Mesothelial cell of epicardium (in vitro differentiated cells): ENCODE measurements at regions not wholly inside any gene's neighbourhood (a gene's known extent, or its start where the extent isn't known, plus 50 kb on each side); places are given as distances from the start of the nearest gene placed in this dataset.
A peak's percentile ranks its signal among the peaks of the same experiment; 100 is the strongest.

Experiments used
- DNase-seq, 2 experiments: peaks; one replicate each; pipeline ENCODE4 v3.0.0; 2021; ENCODE audit warnings: low spot score in 2 of 2; ENCODE audit not compliant: unreplicated experiment in 2 of 2
- H3K27ac Mint-ChIP-seq: 2 replicates; pipeline ENCODE4 v1.8.0; 2021; ENCODE audit warnings: mixed read lengths
- H3K27me3 Mint-ChIP-seq: 2 replicates; pipeline ENCODE4 v1.8.0; 2021; ENCODE audit warnings: low read depth, mixed read lengths
- H3K36me3 Mint-ChIP-seq: 2 replicates; pipeline ENCODE4 v1.8.0; 2021; ENCODE audit warnings: mixed read lengths
- H3K4me1 Mint-ChIP-seq: 2 replicates; pipeline ENCODE4 v1.8.0; 2021; ENCODE audit warnings: mixed read lengths
- H3K4me3 Mint-ChIP-seq: 2 replicates; pipeline ENCODE4 v1.8.0; 2021; ENCODE audit warnings: mild to moderate bottlenecking, moderate library complexity, mixed read lengths
- H3K9me3 Mint-ChIP-seq: 2 replicates; pipeline ENCODE4 v1.8.0; 2021; ENCODE audit warnings: mixed read lengths
- CTCF ChIP-seq: fragments of 200-600 bp; sonication (generic); IDR thresholded peaks from one replicate; pipeline ENCODE4 v1.5.0; 2021; ENCODE audit warnings: antibody characterized with exemption; ENCODE audit not compliant: unreplicated experiment

GRCh38 chr3:67094167-67094566 is 96.1 kb downstream of the KBTBD8 start:
- Mint-ChIP-seq H3K9me3 (peaks cover 7% of the 10 kb centered on the region), H3K4me1 (peaks cover 38% of the 10 kb centered on the region), H3K36me3 (no peaks in the 10 kb centered on the region), H3K4me3 (no peak overlapping the region), H3K27ac (peak overlapping the region; percentile 84), H3K27me3 (no peaks in the 10 kb centered on the region)
- TF ChIP-seq CTCF = no peak
- DNase-seq = no peak

DNA sequence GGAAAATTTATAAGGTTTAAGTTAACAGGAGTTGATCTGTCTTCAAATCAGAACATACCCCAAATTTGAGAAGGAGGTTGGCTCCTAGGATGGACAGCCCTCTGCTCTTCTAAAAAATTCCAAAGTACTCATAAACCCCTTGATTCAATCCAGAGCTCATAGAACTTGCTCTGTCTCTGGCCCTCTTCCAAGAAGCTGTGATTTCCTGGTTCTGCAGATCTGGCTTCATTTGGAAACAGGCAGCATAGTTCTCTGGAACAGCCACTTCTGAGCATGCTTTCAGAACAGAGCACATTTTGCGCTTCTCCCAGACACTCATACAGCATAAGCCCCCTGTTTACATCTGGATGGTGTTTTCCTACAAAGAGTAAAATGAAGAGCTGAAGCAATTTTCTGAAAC is 96.7 kb downstream of the KBTBD8 start:
- no peak for TF ChIP-seq CTCF
- Mint-ChIP-seq H3K9me3 (peaks cover under 1% of the 10 kb centered on the region), H3K4me3 (no peak overlapping the region), H3K36me3 (no peaks in the 10 kb centered on the region), H3K27ac (peak overlapping the region; percentile 84), H3K4me1 (peaks cover 38% of the 10 kb centered on the region), H3K27me3 (no peaks in the 10 kb centered on the region)
- DNase-seq = no peak

- no peak overlapping the region for H3K4me3 Mint-ChIP-seq
- H3K4me1 Mint-ChIP-seq = no peaks in the 10 kb centered on the region
- no peak for DNase-seq
- H3K27me3 Mint-ChIP-seq = no peaks in the 10 kb centered on the region
- no peak overlapping the region for H3K27ac Mint-ChIP-seq
- H3K9me3 Mint-ChIP-seq = peaks cover 17% of the 10 kb centered on the region
- H3K36me3 Mint-ChIP-seq = no peaks in the 10 kb centered on the region
- no peak for TF ChIP-seq CTCF
These were observed 106.3 kb downstream of the KBTBD8 start for GRCh38 chr3:67104388-67104787.

- Mint-ChIP-seq H3K27me3 (no peaks in the 10 kb centered on the region), H3K36me3 (no peaks in the 10 kb centered on the region), H3K9me3 (peaks cover 17% of the 10 kb centered on the region), H3K4me3 (no peak overlapping the region), H3K27ac (no peak overlapping the region), H3K4me1 (peaks cover 7% of the 10 kb centered on the region)
- TF ChIP-seq CTCF = no peak
- DNase-seq = no peak
These were observed 108.8 kb downstream of the KBTBD8 start for GRCh38 chr3:67106874-67107273.

- Mint-ChIP-seq H3K27me3 (no peaks in the 10 kb centered on the region), H3K27ac (no peak overlapping the region), H3K4me3 (no peak overlapping the region), H3K9me3 (peaks cover 2% of the 10 kb centered on the region), H3K4me1 (peaks cover 7% of the 10 kb centered on the region), H3K36me3 (no peaks in the 10 kb centered on the region)
- no peak for DNase-seq
- peak; percentile 88 for TF ChIP-seq CTCF
These were observed 111.6 kb downstream of the KBTBD8 start for GRCh38 chr3:67109651-67110204.

DNA sequence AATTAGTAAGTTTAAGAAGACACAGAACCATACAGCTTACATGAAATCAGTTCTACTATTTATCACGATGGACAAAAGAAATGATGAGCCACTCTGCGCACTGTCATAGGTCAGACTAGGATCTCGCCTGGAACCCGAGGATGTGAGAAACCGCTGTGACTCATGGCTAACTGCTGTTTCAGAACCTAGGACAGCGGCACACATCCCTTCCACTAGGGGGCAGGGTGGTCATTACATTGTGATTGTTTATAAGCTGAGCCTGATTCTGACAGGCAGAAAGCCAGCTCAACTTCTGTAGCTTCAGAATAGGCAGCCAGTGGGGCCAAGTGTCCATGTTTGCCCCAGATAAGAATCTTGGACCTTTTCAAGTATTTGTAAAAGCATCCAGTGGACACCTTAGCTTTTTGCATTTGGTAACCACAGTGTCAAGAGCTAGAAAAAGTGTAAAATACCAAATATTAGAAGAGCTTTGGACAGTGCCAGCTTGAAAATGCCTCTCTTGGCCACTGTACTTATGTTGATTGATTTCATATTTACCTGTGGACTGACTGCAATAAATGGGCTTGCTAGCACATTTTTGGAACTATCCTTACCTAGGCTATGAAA is 115.8 kb downstream of the KBTBD8 start:
- peak; percentile 92 for TF ChIP-seq CTCF
- no peak overlapping the region for H3K4me3 Mint-ChIP-seq
- H3K27me3 Mint-ChIP-seq = peaks cover 5% of the 10 kb centered on the region
- peaks cover 7% of the 10 kb centered on the region for H3K4me1 Mint-ChIP-seq
- no peaks in the 10 kb centered on the region for H3K9me3 Mint-ChIP-seq
- DNase-seq = peak; percentile 60 to 90
- no peak overlapping the region for H3K27ac Mint-ChIP-seq
- H3K36me3 Mint-ChIP-seq = no peaks in the 10 kb centered on the region
